DND-41 (cell line): ENCODE measurements at regions not wholly inside any gene's neighbourhood (a gene's known extent, or its start where the extent isn't known, plus 50 kb on each side); places are given as distances from the start of the nearest gene placed in this dataset.

Experiments
- CTCF ChIP-seq: IDR thresholded peaks from 2 replicates; pipeline ENCODE4 v1.5.1; 2012; ENCODE audit warnings: borderline replicate concordance, low read length, moderate library complexity, mild to moderate bottlenecking; ENCODE audit not compliant: poor library complexity, severe bottlenecking; ENCODE audit errors: extremely low read depth
- EZH2 ChIP-seq: IDR thresholded peaks from 3 replicates; pipeline ENCODE4 v1.6.1; 2012; ENCODE audit warnings: borderline replicate concordance, low read depth, mild to moderate bottlenecking, moderate library complexity, low read length, inconsistent platforms; ENCODE audit not compliant: severe bottlenecking

GRCh38 chr13:22839603-22840530 is 340.9 kb upstream of the SGCG start:
- TF ChIP-seq EZH2 (no peak), CTCF (no peak)
